Prostate gland (tissue), 2 donors: ENCODE measurements at regions not wholly inside any gene's neighbourhood (a gene's known extent, or its start where the extent isn't known, plus 50 kb on each side); places are given as distances from the start of the nearest gene placed in this dataset.

Source experiments
- CTCF ChIP-seq, 4 experiments: fragments of 200-600 bp in 2 of 4; fragments of 450-650 bp in 2 of 4; sonication (generic) in 2 of 4; IDR thresholded peaks; 1 replicate in 3 of 4; 2 replicates in 1 of 4; pipeline ENCODE4 v1.5.1; 2016 to 2019; ENCODE audit warnings: antibody characterized with exemption in 4 of 4, mild to moderate bottlenecking in 2 of 4, moderate library complexity in 2 of 4
- POLR2A ChIP-seq: fragments of 450-650 bp; IDR thresholded peaks from one replicate; pipeline ENCODE4 v1.6.1; 2016; ENCODE audit warnings: antibody characterized with exemption, mild to moderate bottlenecking
- POLR2AphosphoS5 ChIP-seq: sonication (generic); formaldehyde crosslinking; IDR thresholded peaks from one replicate; pipeline ENCODE4 v1.6.1; 2017; ENCODE audit warnings: antibody characterized with exemption

DNA sequence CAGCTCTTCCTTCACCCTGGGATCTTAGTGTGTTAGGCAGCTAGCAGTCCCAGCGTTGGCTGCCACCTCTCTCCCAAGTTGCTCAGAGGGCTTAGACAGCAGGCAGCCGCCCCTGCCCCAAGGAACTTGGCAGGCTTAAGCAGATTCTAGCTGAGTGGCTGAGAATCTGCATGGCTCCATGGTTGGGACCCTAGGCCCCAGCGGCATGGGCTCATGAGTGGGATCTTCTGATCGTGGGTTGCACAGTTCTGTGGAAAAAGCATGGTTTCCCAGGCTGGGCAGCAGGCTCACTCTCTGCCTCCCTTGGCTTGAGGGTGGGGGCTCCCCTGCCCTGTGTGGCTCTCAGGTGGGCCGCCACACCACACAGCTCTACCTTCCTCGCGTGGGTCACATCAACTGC is 1624.9 kb downstream of the GRIK2 start:
- TF ChIP-seq CTCF (IDR thresholded peaks at IDR 0.05) (no peak), POLR2A (no peak), POLR2AphosphoS5 (no peak)
